ENCODE measurements at regions not wholly inside any gene's neighbourhood (a gene's known extent, or its start where the extent isn't known, plus 50 kb on each side); places are given as distances from the start of the nearest gene placed in this dataset.

DNA sequence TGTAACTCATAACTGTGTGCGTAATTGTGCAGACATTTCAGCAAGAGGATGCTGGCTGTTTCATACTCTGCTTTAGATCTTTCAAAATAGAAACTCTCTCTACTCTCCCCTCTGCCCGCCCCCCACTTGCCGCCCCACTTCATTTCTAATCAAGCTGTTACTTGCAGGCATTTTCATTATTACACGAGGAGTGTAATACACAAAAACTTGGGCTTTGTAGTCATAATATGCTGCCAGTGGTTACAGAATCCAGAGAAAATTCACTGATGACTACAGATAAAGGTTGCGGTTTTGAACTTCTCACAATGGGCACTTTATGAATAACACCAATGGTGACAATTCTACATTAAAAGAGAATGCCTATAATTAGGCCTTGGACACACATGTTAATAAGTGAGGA lies 194.0 kb upstream of the POU3F2 start:
- DNase-seq (ENCODE audit: low spot score): no peak
- in situ Hi-C loops (cut with MboI; ENCODE audit: low pct_unique_long_range_greater_than_20kb, low sequenced_read_pairs, unreplicated experiment): no loop called here
- no peak for TF ChIP-seq CTCF (IDR thresholded peaks at IDR 0.05; ENCODE audit: extremely low read depth, insufficient read depth, missing control alignments)

DNA sequence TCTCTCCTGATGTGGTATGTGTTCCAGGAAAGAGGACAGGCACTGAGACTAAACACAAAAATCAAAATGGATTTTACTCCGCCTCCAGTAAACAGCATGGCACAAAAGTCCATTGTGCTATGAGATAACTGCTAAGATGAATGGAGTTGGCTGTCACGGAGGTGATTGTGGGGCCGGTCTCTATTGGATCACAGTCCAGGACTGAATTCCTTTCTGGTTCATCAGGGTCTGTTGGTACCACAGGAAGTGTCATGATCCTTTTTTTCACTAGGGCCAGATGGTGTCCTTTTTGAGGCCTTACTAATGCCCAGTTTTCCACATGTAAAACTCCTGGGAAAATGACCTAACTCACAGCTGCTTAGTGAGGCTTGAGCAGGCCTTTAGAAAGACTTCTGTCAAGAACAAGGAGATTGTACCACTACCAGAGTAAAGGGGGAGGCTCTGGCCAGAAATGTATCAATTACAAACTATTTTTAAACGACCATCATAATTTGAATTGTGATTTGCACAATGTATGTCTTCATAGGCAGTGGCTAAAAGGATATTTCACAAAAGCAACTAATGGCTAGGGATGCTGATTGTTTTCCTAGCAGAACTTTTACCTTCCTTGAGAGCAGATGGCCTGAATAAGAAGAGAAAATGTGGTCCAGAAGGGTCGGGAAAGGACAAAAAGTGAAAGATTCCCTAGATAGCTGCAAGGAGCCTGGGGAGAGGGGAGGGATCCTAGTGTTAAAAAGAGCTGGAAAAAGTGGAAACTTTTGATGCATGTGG lies 192.2 kb upstream of the POU3F2 start:
- in situ Hi-C loops (cut with MboI; ENCODE audit: low pct_unique_long_range_greater_than_20kb, low sequenced_read_pairs, unreplicated experiment): no loop called here
- no peak for TF ChIP-seq CTCF (IDR thresholded peaks at IDR 0.05; ENCODE audit: extremely low read depth, insufficient read depth, missing control alignments)
- DNase-seq (ENCODE audit: low spot score): no peak

GRCh38 chr6:98644063-98644462 lies 190.3 kb upstream of the POU3F2 start:
- no peak for TF ChIP-seq CTCF (IDR thresholded peaks at IDR 0.05; ENCODE audit: extremely low read depth, insufficient read depth, missing control alignments)
- no peak for DNase-seq (ENCODE audit: low spot score)
- in situ Hi-C loops (cut with MboI; ENCODE audit: low pct_unique_long_range_greater_than_20kb, low sequenced_read_pairs, unreplicated experiment): no loop called here

DNA sequence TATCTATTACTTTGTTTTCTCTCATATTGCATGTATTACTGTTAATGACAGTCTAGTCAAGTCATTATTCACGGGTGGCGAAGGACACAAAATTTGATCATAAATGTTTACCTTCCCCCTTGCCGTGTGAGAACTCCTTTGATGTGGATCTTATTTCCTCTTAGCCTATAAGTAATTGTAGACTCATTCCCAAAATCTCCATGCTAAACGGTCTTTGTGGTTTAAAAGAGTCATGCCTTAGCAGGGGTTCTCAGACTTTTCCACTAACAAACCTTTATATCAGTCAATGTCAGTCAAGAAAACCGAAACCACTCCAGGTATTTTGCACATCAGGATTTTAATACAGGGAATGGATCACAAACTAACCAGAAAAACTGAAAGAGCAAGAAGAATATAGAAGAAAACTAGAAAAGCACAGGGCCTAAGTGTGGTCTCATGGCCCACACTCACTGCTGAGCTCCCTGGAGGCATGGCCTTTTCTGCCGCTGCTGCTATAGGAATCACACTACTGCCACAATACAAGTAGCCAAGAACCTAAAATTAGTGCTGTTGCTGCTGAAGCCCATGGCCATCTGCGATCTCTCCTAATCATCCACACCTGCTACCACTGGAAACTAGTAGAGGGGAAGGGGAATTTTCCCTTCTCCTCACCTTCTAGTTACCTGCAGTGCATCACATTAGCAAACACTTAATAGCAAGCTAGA lies 186.0 kb upstream of the POU3F2 start:
- no peak for DNase-seq (ENCODE audit: low spot score)
- in situ Hi-C loops (cut with MboI; ENCODE audit: low pct_unique_long_range_greater_than_20kb, low sequenced_read_pairs, unreplicated experiment): no loop called here
- no peak for TF ChIP-seq CTCF (IDR thresholded peaks at IDR 0.05; ENCODE audit: extremely low read depth, insufficient read depth, missing control alignments)

DNA sequence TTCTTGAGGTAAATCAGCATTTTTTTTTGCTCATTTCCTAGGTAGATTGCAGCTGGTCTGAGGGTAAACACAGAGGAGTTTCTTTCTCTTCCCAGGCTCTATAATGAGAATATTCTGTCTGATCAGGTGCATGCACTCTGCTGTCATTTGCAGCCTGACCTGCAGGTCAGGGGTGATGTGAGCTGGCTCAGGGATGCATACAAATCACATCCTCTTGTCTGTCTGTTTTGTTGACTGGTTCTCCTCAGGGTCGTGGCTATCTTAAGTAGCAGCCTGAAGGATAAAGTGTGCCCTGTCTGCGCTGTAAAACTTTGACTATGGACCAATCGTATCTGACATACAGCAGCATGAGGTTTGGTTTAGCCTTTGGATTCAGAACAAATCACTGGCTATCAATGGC lies 183.4 kb upstream of the POU3F2 start:
- in situ Hi-C loops (cut with MboI; ENCODE audit: low pct_unique_long_range_greater_than_20kb, low sequenced_read_pairs, unreplicated experiment): no loop called here
- no peak for TF ChIP-seq CTCF (IDR thresholded peaks at IDR 0.05; ENCODE audit: extremely low read depth, insufficient read depth, missing control alignments)
- no peak for DNase-seq (ENCODE audit: low spot score)

- DNase-seq (ENCODE audit: low spot score): no peak
- in situ Hi-C loops (cut with MboI; ENCODE audit: low pct_unique_long_range_greater_than_20kb, low sequenced_read_pairs, unreplicated experiment): no loop called here
- no peak for TF ChIP-seq CTCF (IDR thresholded peaks at IDR 0.05; ENCODE audit: extremely low read depth, insufficient read depth, missing control alignments)
Observed at GRCh38 chr6:98653179-98653578, 181.2 kb upstream of the POU3F2 start.

Data from GM13977 (cell line).